D721Med (cell line): ENCODE measurements at regions not wholly inside any gene's neighbourhood (a gene's known extent, or its start where the extent isn't known, plus 50 kb on each side); places are given as distances from the start of the nearest gene placed in this dataset.

Source experiments
- DNase-seq: peaks from one replicate; pipeline ENCODE4 v3.0.0; 2011; ENCODE audit warnings: low spot score; ENCODE audit not compliant: insufficient read length
- FAIRE-seq: peaks from 2 replicates; lab custom pipeline; 2011; peaks lifted over from hg19 to GRCh38; lab: Jason Lieb, UNC
- TF ChIP-seq, protein P1 (sequence below): IDR thresholded peaks from 2 replicates; pipeline ENCODE4 v1.5.1; 2012; ENCODE audit warnings: mild to moderate bottlenecking, control low read depth; ENCODE audit not compliant: insufficient read depth; ENCODE audit errors: missing control alignments

GRCh38 chr2:16204886-16205620, 264.7 kb downstream of the MYCN start:
- TF ChIP-seq, protein P1, sequence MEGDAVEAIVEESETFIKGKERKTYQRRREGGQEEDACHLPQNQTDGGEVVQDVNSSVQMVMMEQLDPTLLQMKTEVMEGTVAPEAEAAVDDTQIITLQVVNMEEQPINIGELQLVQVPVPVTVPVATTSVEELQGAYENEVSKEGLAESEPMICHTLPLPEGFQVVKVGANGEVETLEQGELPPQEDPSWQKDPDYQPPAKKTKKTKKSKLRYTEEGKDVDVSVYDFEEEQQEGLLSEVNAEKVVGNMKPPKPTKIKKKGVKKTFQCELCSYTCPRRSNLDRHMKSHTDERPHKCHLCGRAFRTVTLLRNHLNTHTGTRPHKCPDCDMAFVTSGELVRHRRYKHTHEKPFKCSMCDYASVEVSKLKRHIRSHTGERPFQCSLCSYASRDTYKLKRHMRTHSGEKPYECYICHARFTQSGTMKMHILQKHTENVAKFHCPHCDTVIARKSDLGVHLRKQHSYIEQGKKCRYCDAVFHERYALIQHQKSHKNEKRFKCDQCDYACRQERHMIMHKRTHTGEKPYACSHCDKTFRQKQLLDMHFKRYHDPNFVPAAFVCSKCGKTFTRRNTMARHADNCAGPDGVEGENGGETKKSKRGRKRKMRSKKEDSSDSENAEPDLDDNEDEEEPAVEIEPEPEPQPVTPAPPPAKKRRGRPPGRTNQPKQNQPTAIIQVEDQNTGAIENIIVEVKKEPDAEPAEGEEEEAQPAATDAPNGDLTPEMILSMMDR: no peak
- FAIRE-seq: no peak
- no peak for DNase-seq

DNA sequence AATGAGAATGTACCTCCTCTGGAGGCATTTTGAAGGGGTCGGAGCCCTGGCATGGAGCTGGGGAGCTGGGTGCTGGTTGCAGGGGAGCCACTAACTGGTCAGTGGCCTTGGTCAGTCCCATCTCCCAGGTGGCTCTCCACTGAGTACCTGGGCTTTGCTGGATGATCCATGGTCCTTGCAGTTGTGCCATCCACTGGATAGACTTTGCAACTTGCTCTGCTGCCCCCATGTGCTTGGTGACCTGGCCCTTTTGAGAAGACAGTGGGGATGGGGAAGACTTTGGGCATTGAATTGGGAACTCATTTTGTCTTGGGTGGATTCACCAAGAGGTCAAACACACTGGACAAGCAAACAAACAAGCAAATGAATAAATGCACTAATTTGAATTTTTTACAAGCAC, 263.9 kb downstream of the MYCN start:
- TF ChIP-seq, protein P1: no peak
- no peak for DNase-seq
- no peak for FAIRE-seq

- TF ChIP-seq, protein P1: no peak
- DNase-seq (no peak), FAIRE-seq (no peak)
Observed at GRCh38 chr2:16203691-16204090, 263.3 kb downstream of the MYCN start.

- DNase-seq (no peak), FAIRE-seq (no peak)
Observed at GRCh38 chr2:16203069-16203468, 262.7 kb downstream of the MYCN start.

GRCh38 chr2:16202266-16203020, 262.1 kb downstream of the MYCN start:
- TF ChIP-seq, protein P1: no peak
- DNase-seq (no peak), FAIRE-seq (no peak)

More at GRCh38 chr2:16203069-16203468, 262.7 kb downstream of the MYCN start:
- TF ChIP-seq, protein P1: no peak

DNA sequence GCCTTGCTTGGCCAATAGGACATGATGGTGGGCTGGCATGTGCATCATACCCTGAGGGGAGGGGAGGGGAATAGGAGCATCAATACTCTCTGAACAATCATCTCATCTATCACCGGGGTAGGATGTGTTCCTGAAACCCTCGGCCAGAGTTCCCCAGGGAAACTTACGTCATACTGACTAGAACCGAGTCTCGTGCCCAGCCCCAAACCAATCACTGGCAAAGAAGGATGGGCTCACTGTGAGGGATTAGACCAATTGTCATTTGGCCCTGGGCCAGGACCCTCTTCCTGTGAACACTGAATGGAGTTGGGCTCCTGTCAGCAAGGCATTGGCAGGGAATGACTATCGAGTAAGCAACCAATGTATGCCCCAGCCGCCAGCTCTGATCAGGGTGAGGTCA, 261.5 kb downstream of the MYCN start:
- TF ChIP-seq, protein P1: no peak
- FAIRE-seq (no peak), DNase-seq (no peak)

DNA sequence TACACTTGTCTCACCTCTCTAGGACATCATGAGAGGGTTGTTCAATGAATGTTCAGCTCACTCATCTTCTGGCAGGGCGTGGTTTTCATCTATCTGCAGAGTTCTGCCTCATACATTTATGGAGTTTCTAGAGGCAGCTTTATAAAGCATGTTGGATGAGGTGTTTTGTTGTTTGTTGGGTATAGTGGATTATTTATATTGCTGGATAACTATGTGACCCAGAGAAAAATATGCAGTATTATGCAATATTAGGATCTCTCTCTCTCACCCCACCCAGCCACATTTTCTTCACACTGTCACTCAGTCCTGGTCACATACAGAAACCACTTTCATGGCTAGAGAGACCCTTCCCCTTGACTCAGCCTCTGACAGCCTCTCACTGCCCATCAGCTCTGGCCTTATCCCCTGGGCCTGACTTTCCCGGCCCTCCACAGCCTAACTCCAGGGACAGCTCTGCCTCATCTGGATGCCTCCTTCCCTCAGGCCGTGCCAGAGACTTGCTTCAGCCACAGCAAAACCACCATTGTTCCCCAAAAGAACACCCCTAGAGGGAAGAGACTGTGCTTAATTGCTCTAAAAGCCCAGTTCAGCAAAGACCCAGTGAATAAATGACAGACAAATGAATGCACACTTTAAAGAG, 260.3 kb downstream of the MYCN start:
- no peak for DNase-seq
- TF ChIP-seq, protein P1: no peak
- FAIRE-seq: no peak
